Ramos (cell line): ENCODE measurements at regions not wholly inside any gene's neighbourhood (a gene's known extent, or its start where the extent isn't known, plus 50 kb on each side); places are given as distances from the start of the nearest gene placed in this dataset.
"Not testable (repeated sequence)": the region's sequence is repeated elsewhere in the genome, so short reads cannot be mapped to it uniquely, and the experiment has no call there.

Source experiments
- in situ Hi-C: fragments of 300-500 bp; cut with MboI; formaldehyde crosslinking; loops from one replicate; pipeline ENCODE4 v1.14.3; 2022; ENCODE audit warnings: low sequenced_read_pairs; ENCODE audit not compliant: unreplicated experiment

DNA sequence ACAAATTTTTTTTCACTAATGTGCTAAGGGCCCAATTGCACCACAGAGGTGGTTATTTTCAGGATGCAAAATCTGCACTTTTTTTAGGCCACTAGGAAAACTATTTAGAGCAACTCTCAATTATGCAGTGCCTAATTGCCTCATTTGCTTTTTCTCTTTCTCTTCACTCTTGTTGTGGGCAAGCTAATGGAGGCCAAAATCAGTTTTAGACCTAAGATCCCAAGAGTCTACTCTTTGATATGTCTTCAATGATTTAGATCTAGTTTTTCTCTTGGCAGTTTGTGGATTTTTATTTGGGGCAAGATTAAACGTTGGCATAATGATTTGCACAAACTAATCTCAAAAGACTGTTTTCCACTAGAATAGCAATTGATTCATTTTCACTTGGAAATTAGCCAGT is 1996.9 kb downstream of the LRRC4C start:
- in situ Hi-C loops = no loop called here

- in situ Hi-C loops = no loop called here
Measured at GRCh38 chr11:39461066-39461465, 1998.4 kb downstream of the LRRC4C start.

- in situ Hi-C loops = no loop called here
Measured at GRCh38 chr11:39459606-39460005, 1999.8 kb downstream of the LRRC4C start.

- in situ Hi-C loops = no loop called here
Measured at GRCh38 chr11:39458481-39458880, 2001.0 kb downstream of the LRRC4C start.

- in situ Hi-C loops = no loop called here
Measured at GRCh38 chr11:39443424-39444022, 2015.9 kb downstream of the LRRC4C start.

- in situ Hi-C loops = no loop called here
Measured at GRCh38 chr11:39442177-39442576, 2017.3 kb downstream of the LRRC4C start.

GRCh38 chr11:39435641-39436040 is 2023.8 kb downstream of the LRRC4C start:
- in situ Hi-C loops = no loop called here

DNA sequence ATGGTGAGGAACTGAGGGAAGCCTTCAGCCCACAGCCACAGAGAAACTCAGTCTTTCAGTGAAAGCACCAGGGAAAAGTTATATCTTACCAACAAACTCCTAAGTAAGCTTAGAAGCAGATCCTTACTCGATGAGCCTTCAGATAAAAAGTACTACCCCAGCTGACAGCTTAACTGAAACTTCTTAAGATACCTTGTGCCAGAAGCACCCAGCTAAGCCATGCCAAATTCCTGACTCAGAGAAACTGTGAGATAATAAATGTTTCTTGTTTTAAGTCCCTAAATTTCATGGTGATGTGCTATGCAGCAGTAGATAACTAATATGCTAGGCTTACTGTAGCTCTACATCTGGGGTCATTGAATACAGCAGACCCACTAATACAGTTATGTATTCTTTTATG is 2025.0 kb downstream of the LRRC4C start:
- in situ Hi-C loops = no loop called here

GRCh38 chr11:39432929-39433328 is 2026.5 kb downstream of the LRRC4C start:
- in situ Hi-C loops = no loop called here

DNA sequence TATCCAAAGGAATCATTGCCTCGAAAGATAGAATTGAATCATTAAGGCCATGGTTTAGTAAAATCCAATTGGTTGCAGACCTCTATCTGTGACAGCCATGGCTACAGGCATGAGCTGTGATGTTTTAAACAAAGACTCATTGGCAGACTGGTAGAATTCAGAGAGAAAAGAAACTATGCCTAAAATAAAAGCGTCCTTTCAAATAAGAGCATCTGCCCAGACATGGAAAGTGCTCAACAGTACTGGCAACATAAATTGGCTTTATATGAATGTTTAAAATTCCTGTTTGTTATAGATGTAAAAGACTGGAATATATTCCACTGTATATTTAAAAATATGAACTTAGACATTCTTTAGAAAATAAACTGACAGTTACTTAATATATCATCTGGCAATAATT is 2034.2 kb downstream of the LRRC4C start:
- in situ Hi-C loops = no loop called here

DNA sequence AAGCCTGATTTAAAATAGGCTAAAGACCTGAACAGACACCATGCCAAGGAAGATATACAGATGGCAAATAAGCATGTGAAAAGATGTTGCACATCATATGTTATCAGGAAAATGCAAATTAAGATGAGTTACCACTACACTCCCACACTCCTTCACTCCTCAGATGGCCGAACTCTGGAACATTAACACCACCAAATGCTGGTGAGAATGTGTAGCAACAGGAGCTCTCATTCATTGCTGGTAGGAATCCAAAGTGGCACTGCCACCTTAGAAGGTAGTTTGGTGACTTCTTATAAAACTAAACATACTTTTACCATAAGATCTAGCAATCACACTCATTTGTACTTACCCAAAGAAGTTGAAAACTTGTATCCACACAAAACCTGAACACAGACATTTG is 2047.3 kb downstream of the LRRC4C start:
- in situ Hi-C loops = no loop called here

DNA sequence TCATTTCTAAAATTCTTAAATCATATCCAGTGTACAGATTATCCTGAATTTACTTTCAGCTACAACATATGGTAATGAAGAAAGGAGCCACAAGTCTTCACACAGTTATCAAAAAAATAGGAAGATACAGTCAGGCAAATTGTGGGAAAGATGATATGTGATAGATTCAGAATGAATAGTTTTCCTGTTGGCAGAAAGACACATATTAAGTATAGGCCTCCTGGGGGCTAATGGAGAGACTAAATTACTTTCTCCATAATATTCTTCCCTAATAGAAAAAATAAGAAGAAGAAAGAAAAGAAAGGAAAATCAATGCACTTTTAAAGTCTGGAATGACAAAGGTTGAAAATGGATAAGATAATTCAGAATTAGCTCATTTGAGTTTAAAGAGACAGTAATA is 2073.5 kb downstream of the LRRC4C start:
- in situ Hi-C loops = no loop called here

DNA sequence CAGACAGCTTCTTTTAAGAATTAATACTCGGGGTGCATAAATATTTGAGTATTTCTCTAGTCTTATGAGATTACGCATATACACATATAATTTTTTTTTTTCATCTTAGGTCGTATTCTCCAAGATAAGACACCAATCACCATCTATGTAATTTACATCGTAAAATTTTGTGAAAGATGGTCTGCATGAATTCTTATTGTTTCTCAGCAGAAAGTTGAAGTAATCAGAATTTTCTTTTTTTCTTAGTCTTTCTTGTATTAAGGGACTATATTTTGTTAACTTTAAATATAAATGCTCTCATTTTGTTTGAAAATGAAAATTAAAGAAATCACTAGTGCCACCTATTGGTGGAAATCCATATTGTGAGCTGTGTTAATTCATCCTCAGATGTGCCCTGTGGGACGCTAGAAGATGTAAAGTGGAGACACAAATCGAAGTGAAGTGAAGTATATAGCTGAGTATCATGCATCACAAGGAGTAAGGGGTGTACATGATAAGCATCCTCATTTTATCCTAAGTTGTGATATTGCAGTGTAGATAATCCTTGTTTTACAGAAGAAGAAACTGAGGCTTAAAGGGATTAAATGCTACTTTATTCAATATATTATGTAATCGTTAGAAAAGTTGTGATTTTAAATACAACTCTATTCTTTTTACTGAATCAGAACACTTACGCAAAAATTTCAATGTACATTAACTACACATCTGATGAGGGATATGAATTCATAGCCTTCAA is 2084.3 kb downstream of the LRRC4C start:
- in situ Hi-C loops = no loop called here

GRCh38 chr11:39367534-39367933 is 2091.9 kb downstream of the LRRC4C start:
- in situ Hi-C loops = no loop called here

DNA sequence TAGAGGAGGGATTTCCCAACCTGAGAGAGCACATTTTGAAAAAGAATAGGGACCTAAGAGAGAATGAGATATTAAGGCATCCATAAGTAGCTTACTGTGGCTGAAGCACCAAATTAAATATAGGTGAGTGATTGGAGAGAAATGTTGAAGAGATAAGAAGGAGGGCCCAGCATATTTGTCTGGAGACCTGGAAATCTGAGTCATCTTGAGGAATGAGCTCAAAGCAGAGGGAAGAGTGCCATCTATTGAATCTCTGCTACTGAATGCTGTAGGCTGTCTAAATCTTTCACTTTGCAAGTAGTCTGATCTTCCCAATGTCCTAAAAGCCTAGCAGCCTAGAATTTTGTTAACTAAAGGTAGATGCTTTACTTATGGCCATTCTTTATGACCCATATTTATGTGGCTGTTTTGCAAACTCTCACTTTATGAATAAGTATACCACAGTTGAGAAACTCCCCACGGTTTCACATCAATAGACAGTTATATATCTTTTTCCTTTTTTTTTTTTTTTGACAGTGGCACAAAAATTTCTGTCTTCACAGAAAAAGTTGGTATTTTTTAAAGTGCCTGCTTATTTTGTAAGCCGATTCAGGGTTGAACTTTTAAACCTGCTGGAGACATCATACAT is 2093.5 kb downstream of the LRRC4C start:
- in situ Hi-C loops = no loop called here

DNA sequence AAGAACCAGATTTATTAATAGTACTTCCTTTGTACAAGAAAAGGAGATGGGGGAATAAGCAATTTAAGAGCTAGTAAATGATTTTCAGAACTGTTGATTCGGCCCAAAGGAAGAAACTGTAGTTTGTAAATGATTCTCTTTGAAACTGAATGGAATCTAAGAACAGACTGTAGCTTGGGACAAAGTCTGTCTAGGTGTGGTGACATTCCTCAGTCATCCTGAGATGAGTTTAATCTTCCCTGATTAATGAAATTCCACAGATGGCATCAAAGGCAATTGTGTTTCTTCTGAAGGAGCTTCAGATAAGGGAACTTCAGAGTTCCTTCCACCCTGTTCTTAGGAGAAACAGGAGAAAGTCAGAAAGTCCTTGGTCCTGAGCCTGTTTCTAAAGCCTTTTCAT is 2095.9 kb downstream of the LRRC4C start:
- in situ Hi-C loops = no loop called here

- in situ Hi-C loops = no loop called here
Measured at GRCh38 chr11:39361557-39361956, 2097.9 kb downstream of the LRRC4C start.

DNA sequence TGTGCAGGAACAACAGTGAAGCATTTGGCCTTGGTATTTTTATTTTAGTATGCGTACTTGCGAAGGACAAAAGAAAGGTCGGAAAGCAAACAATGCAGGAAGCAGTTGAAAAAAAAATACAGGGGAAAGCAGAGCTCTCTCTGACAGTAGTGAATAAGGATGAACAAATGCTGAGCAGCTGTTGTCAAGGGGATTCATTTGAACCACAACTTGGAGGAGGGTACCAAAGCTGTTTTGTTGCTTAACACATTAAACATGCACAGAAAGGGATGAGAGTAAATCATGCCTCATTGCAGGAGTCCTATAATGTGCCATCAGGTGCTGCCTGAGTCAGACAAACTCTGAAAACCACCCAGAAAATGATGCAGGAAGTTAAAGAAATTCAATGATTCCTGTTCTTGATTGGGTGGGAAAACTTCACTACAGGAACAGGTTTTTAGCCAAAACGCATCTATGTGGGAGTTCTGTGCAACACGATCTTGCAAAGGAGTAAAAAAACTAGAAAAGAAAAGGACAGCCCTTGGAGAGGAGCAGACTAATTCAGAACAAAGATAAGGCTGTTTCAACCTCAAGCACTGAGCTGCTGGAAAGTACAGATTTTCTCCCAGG is 2113.5 kb downstream of the LRRC4C start:
- in situ Hi-C loops = no loop called here

DNA sequence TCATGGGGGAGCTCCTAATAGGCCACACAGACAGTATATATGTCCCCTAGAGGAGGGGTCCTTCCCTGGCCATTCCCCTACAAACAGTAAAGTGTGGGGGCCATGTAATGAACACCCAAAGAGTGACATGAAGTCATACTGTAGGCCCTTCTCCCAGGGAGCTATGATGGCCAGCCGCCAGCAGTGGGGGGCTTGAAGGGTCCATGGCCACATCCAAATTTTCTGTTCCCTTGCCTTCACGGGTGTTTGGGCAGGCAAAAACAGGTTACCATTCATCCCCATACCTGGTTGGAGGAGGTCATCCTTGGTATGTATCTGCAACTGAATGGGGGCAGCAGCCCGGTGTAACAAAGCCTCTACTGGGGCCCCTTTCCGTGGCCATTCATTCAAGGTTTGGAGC is 2118.0 kb downstream of the LRRC4C start:
- in situ Hi-C loops = no loop called here

DNA sequence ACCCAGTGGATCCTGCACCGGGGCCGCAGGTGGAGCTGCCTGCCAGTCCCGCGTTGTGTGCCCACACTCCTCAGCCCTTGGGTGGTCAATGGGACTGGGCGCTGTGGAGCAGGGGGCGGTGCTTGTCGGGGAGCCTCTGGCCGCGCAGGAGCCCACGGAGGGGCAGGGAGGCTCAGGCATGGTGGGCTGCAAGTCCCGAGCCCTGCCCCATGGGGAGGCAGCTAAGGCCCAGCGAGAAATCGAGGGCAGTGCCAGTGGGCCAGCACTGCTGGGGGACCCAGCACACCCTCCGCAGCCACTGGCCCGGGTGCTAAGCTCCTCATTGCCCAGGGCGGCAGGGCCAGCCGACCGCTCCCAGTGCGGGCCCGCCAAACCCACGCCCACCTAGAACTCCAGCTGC is 2126.4 kb downstream of the LRRC4C start:
- in situ Hi-C loops = not testable (repeated sequence)

- in situ Hi-C loops = no loop called here
Measured at GRCh38 chr11:39327302-39327701, 2132.2 kb downstream of the LRRC4C start.
